NCI-H2196 (cell line): ENCODE measurements at regions not wholly inside any gene's neighbourhood (a gene's known extent, or its start where the extent isn't known, plus 50 kb on each side); places are given as distances from the start of the nearest gene placed in this dataset.

Experiments used
- DNase-seq: peaks from one replicate; lab custom pipeline; 2025; ENCODE audit not compliant: unreplicated experiment; lab: John Stamatoyannopoulos, UW

DNA sequence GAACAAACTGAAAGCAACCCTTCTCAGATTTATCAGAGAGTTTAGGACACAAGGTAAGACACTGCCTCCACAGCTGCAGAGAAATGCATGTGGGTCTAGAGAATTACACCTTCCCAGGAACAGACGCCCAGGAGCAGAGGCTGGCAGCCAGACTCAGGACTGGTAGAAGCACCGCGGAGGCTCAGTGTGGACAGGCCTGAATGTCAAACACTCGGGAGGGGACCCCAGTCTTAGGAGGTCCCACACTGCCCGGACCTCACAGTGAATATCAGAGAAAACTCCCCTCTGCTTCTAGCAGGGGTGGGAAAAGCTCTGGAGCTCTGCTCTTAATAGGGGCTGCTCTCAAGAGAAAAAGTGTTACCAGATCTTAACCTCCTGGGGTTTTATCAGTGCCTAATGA, 952.7 kb downstream of the BRD1 start:
- DNase-seq: no peak

GRCh38 chr22:48873191-48873520, 954.5 kb downstream of the BRD1 start:
- DNase-seq: no peak

DNA sequence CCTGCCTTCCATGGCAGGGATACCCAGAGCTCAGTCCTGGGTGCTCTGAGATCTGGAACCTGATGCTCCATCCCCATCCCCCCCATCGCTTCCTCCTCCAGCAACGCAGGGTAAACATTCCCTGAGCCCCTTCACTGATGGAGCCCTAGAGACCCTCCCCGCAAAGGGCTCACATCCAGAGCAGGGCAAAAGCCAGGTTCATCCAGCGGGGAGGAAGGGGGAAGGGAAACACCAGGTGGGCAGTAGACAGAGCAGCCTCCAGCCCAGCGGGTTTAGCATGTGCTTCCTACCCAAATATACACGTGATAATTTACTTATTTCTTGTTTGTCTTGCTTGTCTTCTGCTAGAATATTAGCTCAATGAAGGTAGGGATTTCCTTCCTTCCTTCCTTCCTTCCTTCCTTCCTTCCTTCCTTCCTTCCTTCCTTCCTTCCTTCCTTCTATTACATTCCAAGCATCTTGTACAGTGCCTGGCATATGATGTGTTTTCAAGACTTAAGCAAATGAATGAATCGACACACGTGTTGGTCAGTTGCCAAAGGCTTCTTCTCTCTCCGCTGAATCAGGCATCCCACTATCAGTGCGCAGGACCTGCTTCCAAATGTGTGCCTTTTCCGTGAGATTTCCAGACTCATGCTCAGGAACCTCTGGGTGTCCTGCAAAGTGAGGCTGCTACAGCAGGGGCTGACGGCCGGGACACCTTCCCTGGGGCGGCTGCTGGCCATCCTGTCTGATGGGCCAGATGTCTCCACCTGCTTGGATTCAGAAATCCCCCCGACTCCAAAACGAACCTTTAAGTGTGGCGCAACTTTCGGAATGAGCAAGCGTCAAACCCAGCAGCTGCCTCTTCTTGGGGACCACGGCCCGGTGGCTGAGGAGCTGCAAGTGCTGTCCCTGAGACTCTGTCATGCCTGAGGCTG, 955.1 kb downstream of the BRD1 start:
- DNase-seq: no peak

DNA sequence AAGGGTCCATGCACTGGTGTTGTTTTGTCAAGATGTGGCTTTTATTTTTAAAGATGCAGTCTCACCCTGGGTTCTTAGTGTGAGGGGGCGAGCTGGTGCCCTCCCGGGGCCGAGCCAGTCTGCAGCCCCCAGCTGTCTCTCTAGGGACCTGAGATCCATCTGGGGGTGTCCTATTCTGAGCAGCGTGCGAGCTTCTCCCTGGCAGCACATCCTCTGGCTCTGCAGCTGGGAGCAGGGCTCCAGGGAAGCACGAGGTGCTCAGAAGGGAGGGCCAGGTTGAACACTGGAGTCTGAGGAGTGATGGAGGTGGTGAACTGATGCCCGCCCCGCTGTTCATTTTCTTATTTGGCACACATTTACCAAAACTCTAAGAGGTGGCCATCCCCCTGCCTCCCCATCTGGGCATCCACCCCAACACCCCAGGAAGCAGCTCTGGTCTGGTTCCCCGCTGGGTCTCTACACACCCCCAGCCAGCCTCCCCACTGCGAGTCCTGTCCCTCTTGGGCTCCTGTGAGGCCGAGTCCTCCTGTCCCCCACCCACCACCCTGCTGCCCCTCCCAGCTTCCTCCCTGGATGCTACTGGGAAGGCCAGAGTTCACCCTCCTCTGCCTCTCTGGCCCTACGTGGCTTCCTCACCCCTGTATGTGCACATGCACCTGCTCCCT, 956.4 kb downstream of the BRD1 start:
- DNase-seq: no peak

- no peak for DNase-seq
These were observed 957.2 kb downstream of the BRD1 start for GRCh38 chr22:48870436-48870835.

DNA sequence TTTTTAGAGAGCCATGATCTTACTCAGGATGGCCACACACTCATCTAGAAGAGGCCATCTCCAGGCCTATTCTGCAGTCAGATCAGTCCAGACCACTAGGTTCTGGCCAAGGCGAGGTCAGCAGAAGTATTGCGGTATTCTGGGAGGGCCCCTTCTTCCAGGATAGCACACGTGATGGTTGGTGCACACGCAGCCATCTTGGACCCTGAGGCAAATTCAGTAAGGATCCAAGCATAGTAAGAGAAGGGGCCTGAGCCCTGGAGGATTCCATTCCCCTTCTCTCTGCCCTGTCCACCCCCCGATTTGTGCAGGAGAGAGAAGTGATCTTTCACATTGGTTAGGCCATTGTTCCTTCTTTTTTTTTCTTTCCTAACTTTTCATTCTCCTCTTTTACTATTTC, 957.9 kb downstream of the BRD1 start:
- no peak for DNase-seq

- no peak for DNase-seq
These were observed 958.5 kb downstream of the BRD1 start for GRCh38 chr22:48869161-48869560.

DNA sequence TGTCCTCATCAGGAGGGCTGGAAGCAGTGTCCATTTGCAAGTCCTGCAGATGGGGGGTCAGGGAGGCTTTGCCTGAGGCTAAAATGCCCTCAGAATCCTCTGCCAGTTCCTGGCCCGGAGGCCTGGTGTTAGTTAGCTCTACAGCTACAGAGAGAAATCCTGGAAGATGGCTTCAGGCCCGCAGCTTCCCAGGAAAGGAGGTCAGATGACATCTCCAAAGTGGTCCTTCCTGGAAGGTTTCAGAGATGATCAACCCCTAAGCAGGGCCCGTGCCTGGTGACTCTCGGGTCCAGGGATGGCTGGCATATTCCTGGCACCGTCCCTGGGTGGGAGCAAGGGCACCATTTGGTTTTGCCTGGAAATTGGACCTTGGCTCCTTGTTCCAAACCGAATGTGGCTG, 959.1 kb downstream of the BRD1 start:
- DNase-seq: no peak

DNA sequence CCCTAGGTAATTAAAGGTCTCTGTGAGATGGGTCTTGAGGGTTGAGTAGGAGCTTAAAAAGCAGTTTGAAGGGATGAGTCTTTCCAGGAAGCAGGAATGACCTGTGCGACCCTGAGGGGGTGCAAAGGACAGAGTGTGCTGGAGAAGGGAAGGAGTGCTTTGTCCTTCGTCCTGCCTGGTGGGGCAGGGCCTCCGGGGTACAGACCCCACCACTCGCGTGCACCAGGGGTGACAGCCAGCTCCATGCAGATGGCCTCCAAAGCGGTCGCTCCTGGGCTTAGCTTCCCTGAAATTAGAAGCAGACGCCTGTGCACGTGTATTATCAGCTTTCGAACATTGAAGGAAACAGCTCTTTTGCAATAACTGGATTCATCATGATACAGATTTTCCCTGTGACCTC, 959.8 kb downstream of the BRD1 start:
- no peak for DNase-seq

- DNase-seq: no peak
These were observed 960.6 kb downstream of the BRD1 start for GRCh38 chr22:48866906-48867681.

- DNase-seq: no peak
These were observed 962.9 kb downstream of the BRD1 start for GRCh38 chr22:48864748-48865147.

DNA sequence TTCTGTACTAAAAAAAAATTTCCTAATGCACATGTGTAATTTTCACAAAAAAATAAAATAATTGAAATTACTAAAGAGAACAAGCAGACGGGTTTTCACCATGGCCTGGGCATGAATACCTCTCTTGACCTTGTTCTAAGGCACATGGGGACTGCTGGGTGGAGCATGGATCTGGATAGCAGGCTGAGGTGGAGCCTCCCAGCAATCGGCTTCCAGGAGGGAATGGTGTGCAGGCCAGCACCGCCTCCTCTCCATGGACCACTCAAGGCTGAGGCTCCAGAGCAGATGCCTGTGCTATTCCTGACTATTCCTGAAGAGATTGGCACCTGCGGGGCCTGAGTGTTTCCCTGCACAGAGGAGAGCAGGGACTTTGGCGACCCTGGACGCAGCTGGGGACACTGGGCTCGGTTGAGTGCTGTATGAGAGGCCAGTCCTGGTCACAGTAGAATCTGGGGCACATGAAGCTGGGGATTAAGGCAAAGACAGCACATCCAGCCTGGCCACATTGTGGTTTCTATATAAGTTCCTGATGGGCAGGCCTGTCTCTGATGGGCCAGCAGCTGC, 963.6 kb downstream of the BRD1 start:
- DNase-seq: no peak

GRCh38 chr22:48860557-48860956, 967.1 kb downstream of the BRD1 start:
- DNase-seq: no peak

DNA sequence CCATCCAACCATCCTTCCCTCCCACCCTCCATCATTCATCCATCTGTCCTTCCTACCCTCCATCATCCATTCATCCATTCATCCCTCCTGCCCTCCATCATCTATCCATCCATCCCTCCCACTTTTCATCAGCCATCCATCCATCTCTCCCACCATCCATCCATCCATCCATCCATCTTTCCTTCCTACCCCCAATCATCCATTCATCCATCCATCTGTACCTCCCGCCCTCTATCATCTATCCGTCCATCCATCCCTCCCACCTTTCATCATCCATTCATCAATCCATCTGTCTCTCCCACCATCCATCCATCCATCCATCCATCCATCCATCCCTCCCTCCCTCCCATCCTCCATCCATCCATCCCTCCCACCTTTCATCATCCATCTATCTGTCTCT, 968.8 kb downstream of the BRD1 start:
- DNase-seq: no peak

DNA sequence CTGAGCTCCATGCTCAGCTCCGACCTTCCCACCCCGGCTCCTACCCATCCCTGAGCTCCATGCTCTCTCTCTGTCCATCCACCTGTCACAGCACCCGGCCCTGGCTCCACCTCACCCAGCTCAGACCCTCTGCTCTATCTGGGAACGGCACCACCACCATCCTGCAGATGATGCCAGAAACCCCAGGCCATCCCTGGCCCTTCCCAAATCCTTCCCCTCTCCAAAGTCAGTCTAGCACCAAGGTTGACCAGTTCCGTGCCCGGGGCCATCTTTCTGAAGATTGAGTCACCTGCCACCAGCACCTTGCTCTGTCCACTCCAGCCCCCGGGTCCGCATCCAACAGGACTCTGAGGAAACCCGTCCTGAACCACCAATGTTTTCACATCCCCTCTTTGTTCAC, 969.6 kb downstream of the BRD1 start:
- DNase-seq: no peak

DNA sequence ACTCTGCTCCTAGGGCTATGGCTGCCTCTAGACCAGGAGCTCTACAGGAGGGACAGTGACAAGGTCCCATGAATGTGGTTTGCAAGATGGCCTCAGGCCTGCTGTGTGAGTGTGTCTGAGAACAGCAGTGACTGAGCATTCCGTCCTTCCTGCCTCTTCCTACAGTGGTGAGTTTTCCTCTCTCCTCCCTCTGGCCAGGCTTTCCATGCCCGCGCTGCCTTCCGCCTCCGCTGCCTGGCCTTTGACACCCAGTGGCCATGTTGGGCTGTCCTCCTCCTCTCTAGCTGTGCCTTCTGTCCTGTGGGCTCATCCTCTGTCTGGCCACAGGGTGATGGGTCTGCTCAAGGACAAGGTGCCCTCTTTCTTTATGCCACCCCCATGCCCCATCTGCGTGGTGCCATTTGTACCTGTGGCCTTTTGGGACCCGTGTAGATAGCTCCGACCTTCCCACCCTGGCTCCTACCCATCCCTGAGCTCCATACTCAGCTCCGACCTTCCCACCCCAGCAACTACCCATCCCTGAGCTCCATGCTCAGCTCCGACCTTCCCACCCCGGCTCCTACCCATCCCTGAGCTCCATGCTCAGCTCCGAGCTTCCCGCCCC, 970.4 kb downstream of the BRD1 start:
- no peak for DNase-seq

DNA sequence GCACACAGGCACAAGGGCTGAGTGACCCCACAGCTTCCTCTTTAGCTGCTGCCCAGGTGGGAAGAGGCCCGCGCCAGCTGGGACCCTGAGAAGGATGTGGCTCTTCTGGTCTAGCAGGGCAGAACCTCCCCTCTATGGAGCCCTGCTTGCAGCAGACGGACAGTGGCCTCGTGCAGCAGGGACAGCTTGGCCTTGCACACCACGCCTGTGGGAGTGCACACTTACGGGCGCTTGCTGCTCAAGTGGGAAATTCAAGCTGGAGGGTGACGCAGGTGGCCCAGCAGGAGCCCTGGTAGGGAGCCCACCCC, 971.4 kb downstream of the BRD1 start:
- no peak for DNase-seq

DNA sequence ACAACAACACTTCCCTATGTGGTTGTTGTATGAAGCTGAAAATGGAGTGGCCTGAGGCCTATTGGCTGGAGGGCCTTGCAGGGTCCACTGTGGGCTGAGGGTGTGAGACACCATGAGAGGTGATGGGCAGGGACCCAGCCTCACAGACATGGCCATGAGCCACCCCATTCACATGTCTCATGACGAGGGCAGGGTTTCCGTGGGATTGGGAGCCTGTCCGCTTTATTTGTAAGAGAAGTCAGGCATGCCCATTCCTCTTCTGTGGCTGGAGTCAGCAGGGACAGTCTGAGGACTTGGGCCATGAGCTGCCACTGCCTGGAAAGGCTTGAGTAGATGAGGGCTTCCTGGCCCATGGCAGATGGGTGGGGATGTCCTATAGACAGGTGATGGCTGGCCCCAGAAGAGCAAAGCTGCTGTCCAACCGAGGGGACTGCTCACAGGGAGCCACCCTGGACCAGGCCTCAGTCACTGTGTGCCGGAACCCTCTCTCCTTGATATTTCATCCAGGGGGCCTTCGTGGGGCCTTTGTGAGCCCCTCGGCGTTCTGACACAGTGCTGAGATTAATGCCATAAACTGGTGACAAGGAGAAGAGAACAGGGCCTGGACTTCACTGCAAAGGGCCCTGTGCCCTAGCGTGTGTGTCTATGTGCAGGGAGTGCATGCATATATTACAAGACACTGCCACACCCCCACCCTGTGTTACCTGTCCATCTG, 971.9 kb downstream of the BRD1 start:
- DNase-seq: no peak

- no peak for DNase-seq
These were observed 972.7 kb downstream of the BRD1 start for GRCh38 chr22:48855013-48855412.

- DNase-seq: no peak
These were observed 973.9 kb downstream of the BRD1 start for GRCh38 chr22:48853627-48854240.
